ENCODE measurements at regions not wholly inside any gene's neighbourhood (a gene's known extent, or its start where the extent isn't known, plus 50 kb on each side); places are given as distances from the start of the nearest gene placed in this dataset.

- no TSS peak for BruUV-seq (replicated peaks)
- H3K9me3 ChIP-seq (ENCODE audit: control insufficient read depth, insufficient read depth, low read depth, low read length) = no peaks in the 10 kb centered on the region
- H3K4me1 ChIP-seq (ENCODE audit: control insufficient read depth, insufficient read depth, low read length) = no peaks in the 10 kb centered on the region
- no peaks in the 10 kb centered on the region for H3K36me3 ChIP-seq (ENCODE audit: control insufficient read depth, insufficient read depth, low read length)
- intact Hi-C loops (cut with micrococcal nuclease; ENCODE audit: unreplicated experiment) = no loop called here
- POLR2A ChIA-PET = no interaction called here
- H3K27ac ChIP-seq (ENCODE audit: low read length) = no peak overlapping the region
- CTCF ChIA-PET = no interaction called here
- in situ Hi-C loops (cut with HindIII; ENCODE audit: low pct_unique_long_range_greater_than_20kb, low sequenced_read_pairs) = no loop called here
- DNase-seq (ENCODE audit: low read depth, low spot score) = no peak
- TF ChIP-seq POLR2AphosphoS5 (IDR thresholded peaks at IDR 0.05; ENCODE audit: low read depth, low read length) (no peak), TCF7L2 (IDR thresholded peaks at IDR 0.05; ENCODE audit: low read depth, low read length) (no peak), REST (IDR thresholded peaks at IDR 0.05; ENCODE audit: insufficient read depth in 1 of 2, low read depth in 2 of 2, low read length in 1 of 2) (no peak), SIN3A (IDR thresholded peaks at IDR 0.05; ENCODE audit: borderline replicate concordance, insufficient read depth, low read depth, low read length) (no peak), CTCF (IDR thresholded peaks at IDR 0.05) (no peak)
- H3K4me3 ChIP-seq (ENCODE audit: low read depth in 2 of 2, low read length in 2 of 2) = no peak overlapping the region
- no peak for ATAC-seq
- H3K27me3 ChIP-seq (ENCODE audit: control insufficient read depth, insufficient read depth, low read length) = no peaks in the 10 kb centered on the region; the same call in 1 of the 2 replicates
Observed at GRCh38 chr10:47057471-47057870, 146.2 kb downstream of the PTPN20 start.

GRCh38 chr10:47058032-47058702, 146.9 kb downstream of the PTPN20 start:
- intact Hi-C loops (cut with micrococcal nuclease; ENCODE audit: unreplicated experiment) = no loop called here
- Histone ChIP-seq H3K4me3 (ENCODE audit: low read depth in 2 of 2, low read length in 2 of 2) (no peak overlapping the region), H3K4me1 (ENCODE audit: control insufficient read depth, insufficient read depth, low read length) (no peaks in the 10 kb centered on the region; the same call in 1 of the 2 replicates), H3K27me3 (ENCODE audit: control insufficient read depth, insufficient read depth, low read length) (no peaks in the 10 kb centered on the region; the same call in 1 of the 2 replicates), H3K36me3 (ENCODE audit: control insufficient read depth, insufficient read depth, low read length) (no peaks in the 10 kb centered on the region), H3K27ac (ENCODE audit: low read length) (no peak overlapping the region), H3K9me3 (ENCODE audit: control insufficient read depth, insufficient read depth, low read depth, low read length) (no peaks in the 10 kb centered on the region)
- no peak for ATAC-seq
- no peak for DNase-seq (ENCODE audit: low read depth, low spot score)
- in situ Hi-C loops (cut with HindIII; ENCODE audit: low pct_unique_long_range_greater_than_20kb, low sequenced_read_pairs) = no loop called here
- ChIA-PET POLR2A (no interaction called here), CTCF (no interaction called here)
- no TSS peak for BruUV-seq (replicated peaks)
- TF ChIP-seq TCF7L2 (IDR thresholded peaks at IDR 0.05; ENCODE audit: low read depth, low read length) (no peak), SIN3A (IDR thresholded peaks at IDR 0.05; ENCODE audit: borderline replicate concordance, insufficient read depth, low read depth, low read length) (no peak), CTCF (IDR thresholded peaks at IDR 0.05) (no peak), REST (IDR thresholded peaks at IDR 0.05; ENCODE audit: insufficient read depth in 1 of 2, low read depth in 2 of 2, low read length in 1 of 2) (no peak), POLR2AphosphoS5 (IDR thresholded peaks at IDR 0.05; ENCODE audit: low read depth, low read length) (no peak)
